Mesendoderm (in vitro differentiated cells): ENCODE measurements at regions not wholly inside any gene's neighbourhood (a gene's known extent, or its start where the extent isn't known, plus 50 kb on each side); places are given as distances from the start of the nearest gene placed in this dataset.

ENCODE experiments used
- DNase-seq: peaks from one replicate; pipeline ENCODE4 v3.0.0; 2013
- H2AK5ac ChIP-seq: 2 replicates; pipeline ENCODE4 v1.6.1; 2013; ENCODE audit warnings: low read length, inconsistent platforms
- H2BK120ac ChIP-seq: 2 replicates; pipeline ENCODE4 v1.6.1; 2013; ENCODE audit warnings: low read depth, mild to moderate bottlenecking, low read length, moderate library complexity, mixed read lengths
- H2BK15ac ChIP-seq: replicated peaks from 2 replicates; pipeline ENCODE4 v1.6.1; 2013; ENCODE audit warnings: low read depth, mild to moderate bottlenecking, moderate library complexity
- H2BK5ac ChIP-seq: 2 replicates; pipeline ENCODE4 v1.6.1; 2013; ENCODE audit warnings: low read length, inconsistent platforms
- H3K18ac ChIP-seq: 2 replicates; pipeline ENCODE4 v1.6.1; 2013; ENCODE audit warnings: mild to moderate bottlenecking, low read length, mixed read lengths
- H3K23ac ChIP-seq: one replicate; pipeline ENCODE4 v1.6.1; 2013; ENCODE audit warnings: low read length
- H3K27ac ChIP-seq: 2 replicates; pipeline ENCODE4 v1.5.1; 2013; ENCODE audit warnings: low read depth, mild to moderate bottlenecking, inconsistent platforms, low read length, moderate library complexity
- H3K27me3 ChIP-seq: 2 replicates; pipeline ENCODE4 v1.6.1; 2013; ENCODE audit warnings: low read length, control low read depth, mild to moderate bottlenecking, inconsistent platforms; ENCODE audit not compliant: insufficient read depth, poor library complexity
- H3K36me3 ChIP-seq: 2 replicates; pipeline ENCODE4 v1.6.1; 2013; ENCODE audit warnings: low read length, inconsistent platforms; ENCODE audit not compliant: control insufficient read depth, insufficient read depth
- H3K4ac ChIP-seq: one replicate; pipeline ENCODE4 v1.6.1; 2013; ENCODE audit warnings: low read depth, mild to moderate bottlenecking, low read length, moderate library complexity
- H3K4me1 ChIP-seq: 2 replicates; pipeline ENCODE4 v1.6.1; 2013; ENCODE audit warnings: low read depth, low read length, inconsistent platforms; ENCODE audit not compliant: control insufficient read depth
- H3K4me2 ChIP-seq: 2 replicates; pipeline ENCODE4 v1.6.1; 2013; ENCODE audit warnings: low read length
- H3K4me3 ChIP-seq: 2 replicates; pipeline ENCODE4 v1.5.1; 2013; ENCODE audit warnings: mild to moderate bottlenecking, low read length
- H3K56ac ChIP-seq: one replicate; pipeline ENCODE4 v1.6.1; 2013; ENCODE audit warnings: low read length
- H3K79me1 ChIP-seq: 2 replicates; pipeline ENCODE4 v1.6.1; 2013; ENCODE audit warnings: low read length, inconsistent platforms
- H3K79me2 ChIP-seq: 2 replicates; pipeline ENCODE4 v1.6.1; 2013; ENCODE audit warnings: mild to moderate bottlenecking, low read length; ENCODE audit not compliant: control insufficient read depth, insufficient read depth
- H3K9ac ChIP-seq: 2 replicates; pipeline ENCODE4 v1.6.1; 2013; ENCODE audit warnings: low read length, inconsistent platforms
- H4K5ac ChIP-seq: one replicate; pipeline ENCODE4 v1.6.1; 2013; ENCODE audit warnings: low read length
- H4K8ac ChIP-seq: one replicate; pipeline ENCODE4 v1.6.1; 2013; ENCODE audit warnings: low read depth, mild to moderate bottlenecking, control low read depth, low read length, moderate library complexity
- WGBS: extraction: QIAGEN DNeasy Blood & Tissue Kit; methylation state at CpG from one replicate; pipeline ENCODE4 v1.1.7; 2013; ENCODE audit warnings: low lambda C conversion rate, missing lambda C conversion rate; ENCODE audit not compliant: insufficient coverage; ENCODE audit errors: extremely low coverage; 5-methylcytosine and 5-hydroxymethylcytosine counted together

- WGBS: no CpG with 5 or more reads among the region's 6 CpGs
- H3K79me1 ChIP-seq: no peaks in the 10 kb centered on the region
- H3K4me1 ChIP-seq: no peaks in the 10 kb centered on the region
- H2AK5ac ChIP-seq: no peak overlapping the region
- no peak overlapping the region for H3K23ac ChIP-seq
- H4K8ac ChIP-seq: no peak overlapping the region
- no peak overlapping the region for H3K4me3 ChIP-seq
- no peak overlapping the region for H2BK5ac ChIP-seq
- H3K18ac ChIP-seq: no peak overlapping the region
- no peak for DNase-seq
- H2BK15ac ChIP-seq: no peak overlapping the region
- no peaks in the 10 kb centered on the region for H3K79me2 ChIP-seq
- no peak overlapping the region for H3K56ac ChIP-seq
- H3K9ac ChIP-seq: no peak overlapping the region
- H3K36me3 ChIP-seq: no peaks in the 10 kb centered on the region
- no peak overlapping the region for H3K27ac ChIP-seq
- no peak overlapping the region for H2BK120ac ChIP-seq
- no peak overlapping the region for H3K4ac ChIP-seq
- no peaks in the 10 kb centered on the region for H3K27me3 ChIP-seq
- no peak overlapping the region for H4K5ac ChIP-seq
- H3K4me2 ChIP-seq: no peak overlapping the region
Observed at GRCh38 chr16:86157616-86158247, 258.8 kb downstream of the IRF8 start.

GRCh38 chr16:86158688-86159360 lies 259.9 kb downstream of the IRF8 start:
- H3K4me1 ChIP-seq: no peaks in the 10 kb centered on the region
- H4K8ac ChIP-seq: no peak overlapping the region
- H3K4me2 ChIP-seq: no peak overlapping the region
- no peak overlapping the region for H3K23ac ChIP-seq
- no peak overlapping the region for H2BK120ac ChIP-seq
- no peak overlapping the region for H4K5ac ChIP-seq
- H2AK5ac ChIP-seq: no peak overlapping the region
- no peaks in the 10 kb centered on the region for H3K79me1 ChIP-seq
- H3K27ac ChIP-seq: no peak overlapping the region
- no CpG with 5 or more reads among the region's 10 CpGs for WGBS
- no peak overlapping the region for H3K56ac ChIP-seq
- no peaks in the 10 kb centered on the region for H3K36me3 ChIP-seq
- H3K79me2 ChIP-seq: no peaks in the 10 kb centered on the region
- no peak overlapping the region for H3K9ac ChIP-seq
- H3K4ac ChIP-seq: no peak overlapping the region
- H3K18ac ChIP-seq: no peak overlapping the region
- H2BK5ac ChIP-seq: no peak overlapping the region
- no peak overlapping the region for H2BK15ac ChIP-seq
- DNase-seq: peak; percentile 36
- no peak overlapping the region for H3K4me3 ChIP-seq
- no peaks in the 10 kb centered on the region for H3K27me3 ChIP-seq

- no peak overlapping the region for H3K9ac ChIP-seq
- no peak for DNase-seq
- H3K27me3 ChIP-seq: no peaks in the 10 kb centered on the region
- H4K5ac ChIP-seq: no peak overlapping the region
- H3K79me2 ChIP-seq: no peaks in the 10 kb centered on the region
- H3K27ac ChIP-seq: no peak overlapping the region
- no peaks in the 10 kb centered on the region for H3K4me1 ChIP-seq
- no peak overlapping the region for H2BK5ac ChIP-seq
- H3K56ac ChIP-seq: no peak overlapping the region
- H2AK5ac ChIP-seq: no peak overlapping the region
- H3K79me1 ChIP-seq: no peaks in the 10 kb centered on the region
- H2BK15ac ChIP-seq: no peak overlapping the region
- no peak overlapping the region for H3K4me2 ChIP-seq
- H2BK120ac ChIP-seq: no peak overlapping the region
- H3K36me3 ChIP-seq: no peaks in the 10 kb centered on the region
- no peak overlapping the region for H3K23ac ChIP-seq
- H3K18ac ChIP-seq: no peak overlapping the region
- no CpG with 5 or more reads among the region's 2 CpGs for WGBS
- H4K8ac ChIP-seq: no peak overlapping the region
- H3K4me3 ChIP-seq: no peak overlapping the region
- no peak overlapping the region for H3K4ac ChIP-seq
Observed at GRCh38 chr16:86165479-86165878, 266.5 kb downstream of the IRF8 start.

- Histone ChIP-seq H3K56ac (no peak overlapping the region), H3K4ac (no peak overlapping the region), H3K36me3 (no peaks in the 10 kb centered on the region), H3K79me2 (no peaks in the 10 kb centered on the region), H3K4me2 (no peak overlapping the region), H4K5ac (no peak overlapping the region), H3K4me1 (no peaks in the 10 kb centered on the region), H3K23ac (no peak overlapping the region), H3K79me1 (no peaks in the 10 kb centered on the region), H2BK15ac (no peak overlapping the region), H3K9ac (no peak overlapping the region), H2BK120ac (no peak overlapping the region), H3K4me3 (no peak overlapping the region), H3K27ac (no peak overlapping the region), H2BK5ac (no peak overlapping the region), H3K27me3 (no peaks in the 10 kb centered on the region), H3K18ac (no peak overlapping the region), H4K8ac (no peak overlapping the region), H2AK5ac (no peak overlapping the region)
- no peak for DNase-seq
Observed at GRCh38 chr16:86166414-86166813, 267.5 kb downstream of the IRF8 start.

- H4K5ac ChIP-seq: no peak overlapping the region
- no peak overlapping the region for H2BK5ac ChIP-seq
- no peak overlapping the region for H3K9ac ChIP-seq
- H3K4me3 ChIP-seq: no peak overlapping the region
- no CpG with 5 or more reads among the region's 7 CpGs for WGBS
- no peak overlapping the region for H3K18ac ChIP-seq
- H3K36me3 ChIP-seq: no peaks in the 10 kb centered on the region
- no peak overlapping the region for H3K56ac ChIP-seq
- H2AK5ac ChIP-seq: no peak overlapping the region
- H3K79me1 ChIP-seq: no peaks in the 10 kb centered on the region
- no peak overlapping the region for H3K23ac ChIP-seq
- H2BK15ac ChIP-seq: no peak overlapping the region
- H3K4me2 ChIP-seq: no peak overlapping the region
- H3K4ac ChIP-seq: no peak overlapping the region
- no peak for DNase-seq
- no peak overlapping the region for H2BK120ac ChIP-seq
- H3K79me2 ChIP-seq: no peaks in the 10 kb centered on the region
- H3K4me1 ChIP-seq: no peaks in the 10 kb centered on the region
- H3K27ac ChIP-seq: no peak overlapping the region
- no peak overlapping the region for H4K8ac ChIP-seq
- no peaks in the 10 kb centered on the region for H3K27me3 ChIP-seq
Observed at GRCh38 chr16:86167061-86167460, 268.1 kb downstream of the IRF8 start.

GRCh38 chr16:86170720-86171119 lies 271.8 kb downstream of the IRF8 start:
- Histone ChIP-seq H3K36me3 (no peaks in the 10 kb centered on the region), H3K27me3 (no peaks in the 10 kb centered on the region), H2BK120ac (no peak overlapping the region), H2BK15ac (no peak overlapping the region), H4K8ac (no peak overlapping the region), H3K9ac (no peak overlapping the region), H3K56ac (no peak overlapping the region), H3K23ac (no peak overlapping the region), H2BK5ac (no peak overlapping the region), H4K5ac (no peak overlapping the region), H3K27ac (no peak overlapping the region), H3K4ac (no peak overlapping the region), H3K4me2 (no peak overlapping the region), H3K79me2 (no peaks in the 10 kb centered on the region), H2AK5ac (no peak overlapping the region), H3K79me1 (no peaks in the 10 kb centered on the region), H3K18ac (no peak overlapping the region), H3K4me1 (no peaks in the 10 kb centered on the region), H3K4me3 (no peak overlapping the region)
- no CpG with 5 or more reads among the region's 5 CpGs for WGBS
- no peak for DNase-seq
